ENCODE measurements at regions not wholly inside any gene's neighbourhood (a gene's known extent, or its start where the extent isn't known, plus 50 kb on each side); places are given as distances from the start of the nearest gene placed in this dataset.

DNA sequence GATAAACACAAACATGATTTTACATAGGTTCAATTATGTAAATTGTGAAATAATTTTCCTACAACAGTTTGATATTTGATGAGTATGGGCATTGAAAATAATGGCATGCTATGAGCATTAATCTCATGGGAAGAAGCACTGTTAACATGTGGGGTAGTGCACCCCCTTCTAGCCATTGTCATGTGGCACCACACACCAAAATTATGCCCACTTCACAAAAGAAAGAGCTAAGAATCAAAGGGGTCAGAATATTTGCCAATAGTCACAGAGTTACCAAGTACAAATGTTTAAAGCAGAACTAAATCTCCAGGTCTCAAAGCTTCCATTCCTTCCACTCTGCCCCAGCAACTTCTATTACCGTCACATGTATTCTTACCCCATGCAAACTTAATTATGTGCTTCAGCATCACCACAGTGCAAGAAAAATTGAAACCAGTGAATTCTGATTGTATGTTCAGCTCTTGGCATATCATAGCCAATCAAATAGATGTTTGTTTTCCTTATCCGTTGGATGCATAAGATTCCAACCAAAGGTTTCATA is 1273.8 kb downstream of the FAM181B start:
- no peak for TF ChIP-seq CTCF (IDR thresholded peaks at IDR 0.05)
- no peak for TF ChIP-seq EZH2 (IDR thresholded peaks at IDR 0.05)
- TF ChIP-seq EZH2phosphoT487 (IDR thresholded peaks at IDR 0.05), result no peak

Data from neural progenitor cell (in vitro differentiated cells).